Liver (tissue), 8 donors: ENCODE measurements at regions not wholly inside any gene's neighbourhood (a gene's known extent, or its start where the extent isn't known, plus 50 kb on each side); places are given as distances from the start of the nearest gene placed in this dataset.

ENCODE experiments used
- DNase-seq: peaks from one replicate; pipeline ENCODE4 v3.0.0-alpha.2; 2017; ENCODE audit warnings: low spot score
- H3K27ac ChIP-seq, 2 donors: one replicate each; pipeline ENCODE4 v1.7.0; 2013; ENCODE audit warnings: inconsistent platforms in 2 of 2, low read length in 2 of 2, control low read depth in 1 of 2, low read depth in 1 of 2, mild to moderate bottlenecking in 1 of 2
- H3K27me3 ChIP-seq, 4 donors: one replicate each; pipeline versions ENCODE4 v1.6.1 to v1.7.0; 2013; ENCODE audit warnings: low read length in 3 of 4, inconsistent platforms in 1 of 4, mild to moderate bottlenecking in 1 of 4, moderate library complexity in 1 of 4; ENCODE audit not compliant: control insufficient read depth in 4 of 4, insufficient read depth in 4 of 4
- H3K36me3 ChIP-seq, 4 donors: one replicate each; pipeline versions ENCODE4 v1.6.1 to v1.7.0; 2013; ENCODE audit warnings: low read length in 3 of 4, mild to moderate bottlenecking in 3 of 4, low read depth in 1 of 4, moderate library complexity in 1 of 4; ENCODE audit not compliant: control insufficient read depth in 4 of 4, insufficient read depth in 3 of 4
- H3K4me1 ChIP-seq, 4 donors: one replicate each; pipeline versions ENCODE4 v1.6.1 to v1.7.0; 2013; ENCODE audit warnings: low read length in 3 of 4, mild to moderate bottlenecking in 3 of 4, moderate library complexity in 1 of 4; ENCODE audit not compliant: control insufficient read depth in 4 of 4, insufficient read depth in 4 of 4
- H3K4me3 ChIP-seq, 3 donors: one replicate each; pipeline versions ENCODE4 v1.6.1 to v1.7.0; 2013; ENCODE audit warnings: low read length in 3 of 3, control low read depth in 1 of 3, low read depth in 1 of 3, mild to moderate bottlenecking in 1 of 3
- H3K9ac ChIP-seq, 2 donors: one replicate each; pipeline ENCODE4 v1.7.0; 2013; ENCODE audit warnings: low read length in 2 of 2, mild to moderate bottlenecking in 2 of 2, moderate library complexity in 2 of 2, control low read depth in 1 of 2, low read depth in 1 of 2
- H3K9me3 ChIP-seq, 4 donors: one replicate each; pipeline versions ENCODE4 v1.6.1 to v1.7.0; 2013; ENCODE audit warnings: low read length in 3 of 4; ENCODE audit not compliant: control insufficient read depth in 4 of 4
- EGR1 ChIP-seq, 2 donors: IDR thresholded peaks; 2 replicates each; pipeline ENCODE4 v1.6.1; 2016 to 2018; ENCODE audit warnings: antibody characterized with exemption in 2 of 2, low read depth in 2 of 2
- FOXA1 ChIP-seq: IDR thresholded peaks from 2 replicates; pipeline ENCODE4 v1.6.1; 2016; ENCODE audit warnings: antibody characterized with exemption
- FOXA2 ChIP-seq: IDR thresholded peaks from 2 replicates; pipeline ENCODE4 v1.6.1; 2016; ENCODE audit warnings: antibody characterized with exemption
- GABPA ChIP-seq, 2 donors: IDR thresholded peaks in 1 of 2; conservative IDR thresholded peaks in 1 of 2; 2 replicates each; pipeline ENCODE4 v1.6.1; 2016; ENCODE audit warnings: antibody characterized with exemption in 2 of 2, mild to moderate bottlenecking in 1 of 2, moderate library complexity in 1 of 2
- HNF4A ChIP-seq, 2 donors: conservative IDR thresholded peaks; 2 replicates each; pipeline ENCODE4 v1.6.1; 2016; ENCODE audit warnings: antibody characterized with exemption in 2 of 2, mild to moderate bottlenecking in 2 of 2
- HNF4G ChIP-seq: IDR thresholded peaks from 2 replicates; pipeline ENCODE4 v1.6.1; 2016; ENCODE audit warnings: antibody characterized with exemption
- JUND ChIP-seq, 2 donors: IDR thresholded peaks; 2 replicates each; pipeline ENCODE4 v1.6.1; 2016; ENCODE audit warnings: antibody characterized with exemption in 2 of 2
- NR2F2 ChIP-seq: IDR thresholded peaks from 2 replicates; pipeline ENCODE4 v1.6.1; 2016; ENCODE audit warnings: antibody characterized with exemption
- RAD21 ChIP-seq, 2 donors: IDR thresholded peaks; 2 replicates each; pipeline ENCODE4 v1.6.1; 2016; ENCODE audit warnings: antibody characterized with exemption in 2 of 2, mild to moderate bottlenecking in 2 of 2
- RXRA ChIP-seq, 2 donors: IDR thresholded peaks; 2 replicates each; pipeline ENCODE4 v1.6.1; 2017 to 2018; ENCODE audit warnings: antibody characterized with exemption in 2 of 2, mild to moderate bottlenecking in 1 of 2
- SP1 ChIP-seq: IDR thresholded peaks from 2 replicates; pipeline ENCODE4 v1.6.1; 2018; ENCODE audit warnings: antibody characterized with exemption, mild to moderate bottlenecking
- TAF1 ChIP-seq: conservative IDR thresholded peaks from 2 replicates; pipeline ENCODE4 v1.6.1; 2016; ENCODE audit warnings: antibody characterized with exemption, mild to moderate bottlenecking
- YY1 ChIP-seq: IDR thresholded peaks from 2 replicates; pipeline ENCODE4 v1.6.1; 2016; ENCODE audit warnings: antibody characterized with exemption, mild to moderate bottlenecking
- WGBS: extraction: QIAGEN DNeasy Blood & Tissue Kit; methylation state at CpG from one replicate; pipeline ENCODE4 v1.1.7; 2013; 5-methylcytosine and 5-hydroxymethylcytosine counted together
- TF ChIP-seq, protein P1 (sequence below): IDR thresholded peaks from 2 replicates; pipeline ENCODE4 v1.6.1; 2016; ENCODE audit warnings: antibody characterized with exemption
- TF ChIP-seq, protein P2 (sequence below): IDR thresholded peaks from 2 replicates; pipeline ENCODE4 v1.6.1; 2016; ENCODE audit warnings: antibody characterized with exemption
- TF ChIP-seq, protein P3 (sequence below): fragments of 150-350 bp; IDR thresholded peaks from 2 replicates; pipeline ENCODE4 v1.5.1; 2017; ENCODE audit warnings: improper control_type of control experiment, low read depth, low read length; ENCODE audit not compliant: missing input control
- TF ChIP-seq, protein P4 (sequence below): IDR thresholded peaks from 2 replicates; pipeline ENCODE4 v1.6.1; 2016; ENCODE audit warnings: antibody characterized with exemption, mild to moderate bottlenecking
- TF ChIP-seq, protein P5 (sequence below): IDR thresholded peaks from 2 replicates; pipeline ENCODE4 v1.6.1; 2016; ENCODE audit warnings: antibody characterized with exemption
- donor health status: healthy.
- donor health status: healthy.
- donor health status: healthy.
- donor health status: healthy.
- donor health status: healthy.

DNA sequence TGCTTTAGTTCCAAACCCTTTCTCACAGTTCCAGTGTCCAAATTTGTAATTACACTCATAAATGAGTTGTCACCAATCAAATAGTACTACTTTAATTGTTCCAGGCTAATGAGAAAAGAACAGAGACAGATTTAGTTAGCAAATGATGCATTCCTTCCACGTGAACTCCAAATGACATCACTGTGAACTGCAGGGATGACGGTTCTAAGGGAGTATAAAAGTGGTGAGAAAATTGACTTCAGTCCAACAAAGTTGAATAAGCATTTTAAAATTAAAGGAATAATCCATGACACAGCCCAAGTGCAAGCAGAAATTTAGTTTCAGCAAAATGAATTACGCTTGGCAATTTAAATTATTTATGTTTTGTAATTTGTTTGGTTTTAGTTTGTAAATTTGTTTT is 102.0 kb upstream of the LRATD1 start:
- no peak for TF ChIP-seq EGR1 (IDR thresholded peaks at IDR 0.05; ENCODE audit: low read depth in 2 of 2)
- no peak for TF ChIP-seq FOXA1
- TF ChIP-seq RXRA (IDR thresholded peaks at IDR 0.05) = no peak
- no peak for TF ChIP-seq GABPA (IDR thresholded peaks at IDR 0.05 in 1 of 2, conservative IDR thresholded peaks at IDR 0.05 in 1 of 2)
- no peak for TF ChIP-seq TAF1
- no peak for TF ChIP-seq FOXA2
- TF ChIP-seq, protein P1, sequence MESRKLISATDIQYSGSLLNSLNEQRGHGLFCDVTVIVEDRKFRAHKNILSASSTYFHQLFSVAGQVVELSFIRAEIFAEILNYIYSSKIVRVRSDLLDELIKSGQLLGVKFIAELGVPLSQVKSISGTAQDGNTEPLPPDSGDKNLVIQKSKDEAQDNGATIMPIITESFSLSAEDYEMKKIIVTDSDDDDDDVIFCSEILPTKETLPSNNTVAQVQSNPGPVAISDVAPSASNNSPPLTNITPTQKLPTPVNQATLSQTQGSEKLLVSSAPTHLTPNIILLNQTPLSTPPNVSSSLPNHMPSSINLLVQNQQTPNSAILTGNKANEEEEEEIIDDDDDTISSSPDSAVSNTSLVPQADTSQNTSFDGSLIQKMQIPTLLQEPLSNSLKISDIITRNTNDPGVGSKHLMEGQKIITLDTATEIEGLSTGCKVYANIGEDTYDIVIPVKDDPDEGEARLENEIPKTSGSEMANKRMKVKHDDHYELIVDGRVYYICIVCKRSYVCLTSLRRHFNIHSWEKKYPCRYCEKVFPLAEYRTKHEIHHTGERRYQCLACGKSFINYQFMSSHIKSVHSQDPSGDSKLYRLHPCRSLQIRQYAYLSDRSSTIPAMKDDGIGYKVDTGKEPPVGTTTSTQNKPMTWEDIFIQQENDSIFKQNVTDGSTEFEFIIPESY = no peak
- TF ChIP-seq, protein P2, sequence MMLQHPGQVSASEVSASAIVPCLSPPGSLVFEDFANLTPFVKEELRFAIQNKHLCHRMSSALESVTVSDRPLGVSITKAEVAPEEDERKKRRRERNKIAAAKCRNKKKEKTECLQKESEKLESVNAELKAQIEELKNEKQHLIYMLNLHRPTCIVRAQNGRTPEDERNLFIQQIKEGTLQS = no peak
- Histone ChIP-seq H3K4me1 (no peaks in the 10 kb centered on the region), H3K27ac (no peak overlapping the region), H3K9ac (no peak overlapping the region), H3K4me3 (no peak overlapping the region), H3K27me3 (no peaks in the 10 kb centered on the region), H3K9me3 (no peaks in the 10 kb centered on the region), H3K36me3 (no peaks in the 10 kb centered on the region)
- no peak for DNase-seq
- 80% methylated on average over 3 of the region's 3 CpGs for WGBS

DNA sequence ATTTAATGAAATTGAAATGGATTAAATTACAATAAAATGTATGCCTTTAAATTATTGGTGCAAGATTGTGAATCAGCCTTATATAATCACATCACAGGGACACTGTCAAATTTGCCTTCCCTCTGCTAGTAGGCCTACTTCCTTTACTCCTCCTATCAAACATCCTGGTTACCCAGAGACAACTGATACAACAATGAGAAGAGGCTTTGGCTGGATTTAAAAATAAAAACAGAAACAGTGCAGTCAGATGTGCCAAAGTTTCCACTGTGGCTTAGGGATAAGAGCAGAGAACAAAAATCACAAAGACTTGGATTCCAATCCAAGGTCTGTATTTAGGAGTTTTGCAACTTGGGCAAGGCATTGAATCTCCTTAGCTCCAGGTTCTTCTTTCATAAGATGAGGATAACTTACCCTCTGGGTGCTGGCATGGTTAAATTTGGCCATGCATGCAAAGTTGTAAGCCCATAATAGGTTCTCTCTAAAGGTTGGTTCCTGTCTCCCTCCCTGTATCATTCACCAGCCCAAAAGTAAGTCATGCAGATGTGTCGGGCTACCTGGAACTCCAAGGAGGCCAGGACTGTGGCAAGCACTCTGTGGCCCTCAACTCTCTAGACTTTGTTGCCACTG is 99.3 kb upstream of the LRATD1 start:
- no peaks in the 10 kb centered on the region for H3K9me3 ChIP-seq
- no peaks in the 10 kb centered on the region for H3K4me1 ChIP-seq
- TF ChIP-seq RAD21 (IDR thresholded peaks at IDR 0.05) (no peak), HNF4G (no peak), GABPA (IDR thresholded peaks at IDR 0.05 in 1 of 2, conservative IDR thresholded peaks at IDR 0.05 in 1 of 2) (no peak), SP1 (no peak), HNF4A (conservative IDR thresholded peaks at IDR 0.05) (no peak), FOXA1 (no peak), EGR1 (IDR thresholded peaks at IDR 0.05; ENCODE audit: low read depth in 2 of 2) (no peak), YY1 (no peak), NR2F2 (no peak), FOXA2 (no peak), TAF1 (no peak), RXRA (IDR thresholded peaks at IDR 0.05) (no peak), JUND (IDR thresholded peaks at IDR 0.05) (no peak)
- TF ChIP-seq, protein P2 = no peak
- TF ChIP-seq, protein P1 = no peak
- TF ChIP-seq, protein P3, sequence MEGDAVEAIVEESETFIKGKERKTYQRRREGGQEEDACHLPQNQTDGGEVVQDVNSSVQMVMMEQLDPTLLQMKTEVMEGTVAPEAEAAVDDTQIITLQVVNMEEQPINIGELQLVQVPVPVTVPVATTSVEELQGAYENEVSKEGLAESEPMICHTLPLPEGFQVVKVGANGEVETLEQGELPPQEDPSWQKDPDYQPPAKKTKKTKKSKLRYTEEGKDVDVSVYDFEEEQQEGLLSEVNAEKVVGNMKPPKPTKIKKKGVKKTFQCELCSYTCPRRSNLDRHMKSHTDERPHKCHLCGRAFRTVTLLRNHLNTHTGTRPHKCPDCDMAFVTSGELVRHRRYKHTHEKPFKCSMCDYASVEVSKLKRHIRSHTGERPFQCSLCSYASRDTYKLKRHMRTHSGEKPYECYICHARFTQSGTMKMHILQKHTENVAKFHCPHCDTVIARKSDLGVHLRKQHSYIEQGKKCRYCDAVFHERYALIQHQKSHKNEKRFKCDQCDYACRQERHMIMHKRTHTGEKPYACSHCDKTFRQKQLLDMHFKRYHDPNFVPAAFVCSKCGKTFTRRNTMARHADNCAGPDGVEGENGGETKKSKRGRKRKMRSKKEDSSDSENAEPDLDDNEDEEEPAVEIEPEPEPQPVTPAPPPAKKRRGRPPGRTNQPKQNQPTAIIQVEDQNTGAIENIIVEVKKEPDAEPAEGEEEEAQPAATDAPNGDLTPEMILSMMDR = no peak
- TF ChIP-seq, protein P4, sequence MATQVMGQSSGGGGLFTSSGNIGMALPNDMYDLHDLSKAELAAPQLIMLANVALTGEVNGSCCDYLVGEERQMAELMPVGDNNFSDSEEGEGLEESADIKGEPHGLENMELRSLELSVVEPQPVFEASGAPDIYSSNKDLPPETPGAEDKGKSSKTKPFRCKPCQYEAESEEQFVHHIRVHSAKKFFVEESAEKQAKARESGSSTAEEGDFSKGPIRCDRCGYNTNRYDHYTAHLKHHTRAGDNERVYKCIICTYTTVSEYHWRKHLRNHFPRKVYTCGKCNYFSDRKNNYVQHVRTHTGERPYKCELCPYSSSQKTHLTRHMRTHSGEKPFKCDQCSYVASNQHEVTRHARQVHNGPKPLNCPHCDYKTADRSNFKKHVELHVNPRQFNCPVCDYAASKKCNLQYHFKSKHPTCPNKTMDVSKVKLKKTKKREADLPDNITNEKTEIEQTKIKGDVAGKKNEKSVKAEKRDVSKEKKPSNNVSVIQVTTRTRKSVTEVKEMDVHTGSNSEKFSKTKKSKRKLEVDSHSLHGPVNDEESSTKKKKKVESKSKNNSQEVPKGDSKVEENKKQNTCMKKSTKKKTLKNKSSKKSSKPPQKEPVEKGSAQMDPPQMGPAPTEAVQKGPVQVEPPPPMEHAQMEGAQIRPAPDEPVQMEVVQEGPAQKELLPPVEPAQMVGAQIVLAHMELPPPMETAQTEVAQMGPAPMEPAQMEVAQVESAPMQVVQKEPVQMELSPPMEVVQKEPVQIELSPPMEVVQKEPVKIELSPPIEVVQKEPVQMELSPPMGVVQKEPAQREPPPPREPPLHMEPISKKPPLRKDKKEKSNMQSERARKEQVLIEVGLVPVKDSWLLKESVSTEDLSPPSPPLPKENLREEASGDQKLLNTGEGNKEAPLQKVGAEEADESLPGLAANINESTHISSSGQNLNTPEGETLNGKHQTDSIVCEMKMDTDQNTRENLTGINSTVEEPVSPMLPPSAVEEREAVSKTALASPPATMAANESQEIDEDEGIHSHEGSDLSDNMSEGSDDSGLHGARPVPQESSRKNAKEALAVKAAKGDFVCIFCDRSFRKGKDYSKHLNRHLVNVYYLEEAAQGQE = no peak
- TF ChIP-seq, protein P5, sequence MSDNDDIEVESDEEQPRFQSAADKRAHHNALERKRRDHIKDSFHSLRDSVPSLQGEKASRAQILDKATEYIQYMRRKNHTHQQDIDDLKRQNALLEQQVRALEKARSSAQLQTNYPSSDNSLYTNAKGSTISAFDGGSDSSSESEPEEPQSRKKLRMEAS = no peak
- H3K9ac ChIP-seq = no peak overlapping the region
- WGBS = 6% methylated on average over 1 of the region's 1 CpG
- no peak overlapping the region for H3K27ac ChIP-seq
- no peak for DNase-seq
- no peak overlapping the region for H3K4me3 ChIP-seq
- H3K27me3 ChIP-seq = no peaks in the 10 kb centered on the region
- no peaks in the 10 kb centered on the region for H3K36me3 ChIP-seq
